GM12864 (cell line): ENCODE measurements at regions not wholly inside any gene's neighbourhood (a gene's known extent, or its start where the extent isn't known, plus 50 kb on each side); places are given as distances from the start of the nearest gene placed in this dataset.

Source experiments
- DNase-seq: peaks from one replicate; pipeline ENCODE4 v3.0.0-alpha.2; 2011; ENCODE audit warnings: low read depth
- H3K4me3 ChIP-seq: 2 replicates; pipeline ENCODE4 v1.5.1; 2011; ENCODE audit warnings: mild to moderate bottlenecking, low read depth, low read length, control low read depth
- TF ChIP-seq, protein P1 (sequence below): IDR thresholded peaks from 2 replicates; pipeline ENCODE4 v1.5.1; 2011; ENCODE audit warnings: low read depth, mild to moderate bottlenecking, moderate library complexity, low read length, control low read depth, inconsistent platforms; ENCODE audit errors: missing control alignments

GRCh38 chr2:15701991-15702390 is 110.3 kb downstream of the DDX1 start:
- TF ChIP-seq, protein P1, sequence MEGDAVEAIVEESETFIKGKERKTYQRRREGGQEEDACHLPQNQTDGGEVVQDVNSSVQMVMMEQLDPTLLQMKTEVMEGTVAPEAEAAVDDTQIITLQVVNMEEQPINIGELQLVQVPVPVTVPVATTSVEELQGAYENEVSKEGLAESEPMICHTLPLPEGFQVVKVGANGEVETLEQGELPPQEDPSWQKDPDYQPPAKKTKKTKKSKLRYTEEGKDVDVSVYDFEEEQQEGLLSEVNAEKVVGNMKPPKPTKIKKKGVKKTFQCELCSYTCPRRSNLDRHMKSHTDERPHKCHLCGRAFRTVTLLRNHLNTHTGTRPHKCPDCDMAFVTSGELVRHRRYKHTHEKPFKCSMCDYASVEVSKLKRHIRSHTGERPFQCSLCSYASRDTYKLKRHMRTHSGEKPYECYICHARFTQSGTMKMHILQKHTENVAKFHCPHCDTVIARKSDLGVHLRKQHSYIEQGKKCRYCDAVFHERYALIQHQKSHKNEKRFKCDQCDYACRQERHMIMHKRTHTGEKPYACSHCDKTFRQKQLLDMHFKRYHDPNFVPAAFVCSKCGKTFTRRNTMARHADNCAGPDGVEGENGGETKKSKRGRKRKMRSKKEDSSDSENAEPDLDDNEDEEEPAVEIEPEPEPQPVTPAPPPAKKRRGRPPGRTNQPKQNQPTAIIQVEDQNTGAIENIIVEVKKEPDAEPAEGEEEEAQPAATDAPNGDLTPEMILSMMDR = no peak
- H3K4me3 ChIP-seq = no peak overlapping the region
- no peak for DNase-seq

DNA sequence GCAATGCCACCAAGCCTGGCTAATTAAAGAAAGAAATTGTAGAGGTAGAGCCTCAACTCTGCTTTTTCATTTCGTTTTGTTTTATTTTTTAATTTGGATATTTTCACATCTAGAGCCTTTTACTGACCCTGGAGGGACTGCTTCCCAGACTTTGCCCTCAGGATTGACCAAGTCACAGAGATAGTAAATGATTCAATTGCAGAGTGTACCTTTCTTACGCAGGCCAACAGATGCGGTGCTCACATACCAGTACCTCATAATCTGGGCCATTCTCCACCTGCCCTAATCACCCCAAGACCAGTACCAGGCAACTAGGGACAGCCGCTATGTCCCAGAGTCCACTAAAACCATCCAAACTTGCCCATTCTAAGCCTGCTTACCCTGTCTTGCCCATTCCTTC is 110.8 kb downstream of the DDX1 start:
- no peak for DNase-seq
- H3K4me3 ChIP-seq = no peak overlapping the region
- TF ChIP-seq, protein P1 = no peak

DNA sequence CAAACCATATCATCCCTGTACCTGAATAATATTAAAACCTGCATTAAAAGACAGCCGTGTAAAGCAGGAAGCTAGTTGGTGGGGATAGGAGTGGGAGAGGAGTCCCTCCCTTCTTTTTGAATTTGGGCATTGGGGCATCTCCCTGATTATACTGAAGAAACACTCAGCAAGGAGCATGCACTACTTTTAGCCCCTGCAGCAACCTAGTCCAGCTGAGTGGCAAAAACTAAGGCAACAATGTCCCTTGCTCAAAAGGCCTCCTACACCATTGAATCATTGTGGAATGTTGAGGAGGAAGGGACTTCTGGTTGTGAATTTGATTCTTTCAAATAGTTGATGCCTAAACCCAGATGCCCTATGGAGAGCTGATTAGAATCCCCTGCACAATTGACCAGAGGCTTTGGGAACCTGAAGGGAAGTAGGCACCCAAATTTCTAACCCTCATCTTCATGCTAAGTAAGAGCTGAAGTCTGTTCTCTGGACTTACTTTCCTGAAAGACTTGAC is 111.7 kb downstream of the DDX1 start:
- TF ChIP-seq, protein P1 = no peak
- no peak for DNase-seq
- no peak overlapping the region for H3K4me3 ChIP-seq

GRCh38 chr2:15704086-15704787 is 112.6 kb downstream of the DDX1 start:
- TF ChIP-seq, protein P1 = no peak
- H3K4me3 ChIP-seq = no peak overlapping the region
- DNase-seq = no peak

DNA sequence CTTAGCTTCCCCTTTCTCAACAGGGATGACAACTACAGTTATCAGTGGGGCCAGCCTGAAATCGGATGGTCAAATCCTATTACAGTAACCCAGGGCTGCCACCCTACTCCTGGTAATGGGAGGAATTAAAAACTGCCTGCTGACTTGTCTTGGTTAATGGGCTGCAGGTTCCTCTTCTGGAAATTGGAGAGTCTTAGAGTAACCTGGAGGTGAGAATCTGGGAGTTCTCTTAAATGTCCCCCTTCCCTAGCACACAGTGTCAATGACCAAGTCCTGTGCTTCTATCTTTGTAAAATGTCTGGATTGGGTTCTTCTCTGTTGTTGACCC is 113.1 kb downstream of the DDX1 start:
- no peak for DNase-seq
- H3K4me3 ChIP-seq = no peak overlapping the region
- TF ChIP-seq, protein P1 = no peak

GRCh38 chr2:15705310-15705709 is 113.6 kb downstream of the DDX1 start:
- TF ChIP-seq, protein P1 = no peak
- H3K4me3 ChIP-seq = no peak overlapping the region
- DNase-seq = no peak

- TF ChIP-seq, protein P1 = no peak
- no peak for DNase-seq
- H3K4me3 ChIP-seq = no peak overlapping the region
Measured at GRCh38 chr2:15705839-15706386, 114.2 kb downstream of the DDX1 start.
